Prostate gland (tissue), 2 donors: ENCODE measurements at regions not wholly inside any gene's neighbourhood (a gene's known extent, or its start where the extent isn't known, plus 50 kb on each side); places are given as distances from the start of the nearest gene placed in this dataset.

Experiments
- DNase-seq: peaks from one replicate; pipeline ENCODE4 v3.0.0-alpha.2; 2019; ENCODE audit warnings: low spot score
- H3K27ac ChIP-seq, 2 donors: fragments of 200-600 bp; sonication (generic); 2 replicates each; pipeline ENCODE4 v1.5.1; 2017 to 2019
- H3K27me3 ChIP-seq: fragments of 200-600 bp; sonication (generic); replicated peaks from 2 replicates; pipeline ENCODE4 v1.5.1; 2019; ENCODE audit not compliant: insufficient read depth
- H3K36me3 ChIP-seq, 2 donors: fragments of 200-600 bp; sonication (generic); 1 replicate in 1 of 2; 2 replicates in 1 of 2; pipeline versions ENCODE4 v1.5.1 to v1.8.1; 2017 to 2019
- H3K4me1 ChIP-seq: fragments of 200-600 bp; sonication (generic); replicated peaks from 2 replicates; pipeline ENCODE4 v1.5.1; 2019
- H3K4me3 ChIP-seq, 2 donors: fragments of 200-600 bp; sonication (generic); 2 replicates each; pipeline ENCODE4 v1.5.1; 2017 to 2019
- H3K9me3 ChIP-seq: fragments of 200-600 bp; sonication (generic); 2 replicates; pipeline ENCODE4 v1.5.1; 2017
- CTCF ChIP-seq, 4 experiments: fragments of 200-600 bp in 2 of 4; fragments of 450-650 bp in 2 of 4; sonication (generic) in 2 of 4; IDR thresholded peaks; 1 replicate in 3 of 4; 2 replicates in 1 of 4; pipeline ENCODE4 v1.5.1; 2016 to 2019; ENCODE audit warnings: antibody characterized with exemption in 4 of 4, mild to moderate bottlenecking in 2 of 4, moderate library complexity in 2 of 4
- POLR2A ChIP-seq: fragments of 450-650 bp; IDR thresholded peaks from one replicate; pipeline ENCODE4 v1.6.1; 2016; ENCODE audit warnings: antibody characterized with exemption, mild to moderate bottlenecking
- POLR2AphosphoS5 ChIP-seq: sonication (generic); formaldehyde crosslinking; IDR thresholded peaks from one replicate; pipeline ENCODE4 v1.6.1; 2017; ENCODE audit warnings: antibody characterized with exemption
- WGBS: methylation state at CpG from one replicate; pipeline ENCODE4 v1.1.5; 2018; 5-methylcytosine and 5-hydroxymethylcytosine counted together
- intact Hi-C: fragments of 100-400 bp; cut with DNase I; formaldehyde crosslinking; loops from one replicate; pipeline ENCODE4 v1.14.2; 2022

DNA sequence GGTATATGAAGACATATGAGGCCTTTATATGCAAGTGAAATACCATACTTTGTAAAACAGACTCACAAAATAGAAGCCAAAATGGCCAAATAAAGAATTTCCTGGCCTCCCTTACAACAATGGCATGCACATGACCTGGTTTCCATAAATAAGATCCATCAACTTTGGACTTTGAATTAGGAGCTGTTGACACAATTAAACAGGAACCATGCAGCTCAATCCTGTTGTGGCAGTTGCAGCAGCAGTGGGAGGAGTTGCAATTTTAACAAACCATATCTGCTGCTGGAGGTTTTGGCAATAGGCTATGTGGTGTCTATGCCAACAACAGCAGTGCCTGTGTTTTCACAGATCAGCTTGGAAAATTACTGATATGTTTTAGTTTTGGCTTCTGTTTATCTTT is 818.6 kb downstream of the FAM181B start:
- no peak for TF ChIP-seq POLR2AphosphoS5
- TF ChIP-seq CTCF (IDR thresholded peaks at IDR 0.05) = no peak
- TF ChIP-seq POLR2A = no peak

GRCh38 chr11:81913793-81914192 is 819.9 kb downstream of the FAM181B start:
- no peaks in the 10 kb centered on the region for H3K27me3 ChIP-seq
- no peak overlapping the region for H3K27ac ChIP-seq
- no peaks in the 10 kb centered on the region for H3K36me3 ChIP-seq
- TF ChIP-seq POLR2AphosphoS5 = no peak
- no peak for DNase-seq
- intact Hi-C loops = no loop called here
- no peaks in the 10 kb centered on the region for H3K9me3 ChIP-seq
- H3K4me1 ChIP-seq = no peaks in the 10 kb centered on the region
- H3K4me3 ChIP-seq = no peak overlapping the region
- 96% methylated on average over 1 of the region's 1 CpG for WGBS

More for the DNA sequence above, 818.6 kb downstream of the FAM181B start:
- Histone ChIP-seq H3K9me3 (no peaks in the 10 kb centered on the region), H3K4me1 (no peaks in the 10 kb centered on the region), H3K36me3 (no peaks in the 10 kb centered on the region), H3K27me3 (no peaks in the 10 kb centered on the region), H3K4me3 (no peak overlapping the region), H3K27ac (no peak overlapping the region)
- intact Hi-C loops = no loop called here
- DNase-seq = no peak

- no peaks in the 10 kb centered on the region for H3K4me1 ChIP-seq
- intact Hi-C loops = no loop called here
- H3K27me3 ChIP-seq = no peaks in the 10 kb centered on the region
- no peak overlapping the region for H3K27ac ChIP-seq
- no peaks in the 10 kb centered on the region for H3K9me3 ChIP-seq
- TF ChIP-seq POLR2A (no peak), POLR2AphosphoS5 (no peak), CTCF (IDR thresholded peaks at IDR 0.05) (no peak)
- WGBS = 57% methylated on average over 2 of the region's 2 CpGs
- H3K4me3 ChIP-seq = no peak overlapping the region
- no peaks in the 10 kb centered on the region for H3K36me3 ChIP-seq
- DNase-seq = no peak
Measured at GRCh38 chr11:81907996-81908395, 825.7 kb downstream of the FAM181B start.

DNA sequence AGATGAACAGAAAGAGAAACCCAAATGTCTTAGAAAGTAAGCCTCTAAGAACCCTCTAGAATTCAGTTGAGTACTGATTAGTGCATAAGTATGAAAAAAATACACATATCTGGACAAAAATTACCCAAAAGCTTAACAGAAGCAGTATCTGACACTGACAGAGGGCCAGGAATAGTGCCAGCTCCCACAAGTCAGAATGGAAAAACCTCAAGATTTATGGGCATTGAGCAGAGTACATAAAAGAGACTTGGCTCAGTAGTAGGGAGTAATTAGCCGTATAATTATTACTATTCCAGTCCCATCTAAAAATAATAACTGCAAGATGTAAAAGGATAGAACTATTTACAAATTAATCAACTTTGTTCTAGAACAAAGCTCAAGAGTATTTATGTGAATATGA is 834.5 kb downstream of the FAM181B start:
- no peaks in the 10 kb centered on the region for H3K9me3 ChIP-seq
- H3K27ac ChIP-seq = no peak overlapping the region
- H3K4me3 ChIP-seq = no peak overlapping the region
- H3K4me1 ChIP-seq = no peaks in the 10 kb centered on the region
- TF ChIP-seq POLR2AphosphoS5 = no peak
- TF ChIP-seq POLR2A = no peak
- no peak for TF ChIP-seq CTCF (IDR thresholded peaks at IDR 0.05)
- H3K27me3 ChIP-seq = no peaks in the 10 kb centered on the region
- intact Hi-C loops = no loop called here
- no peak for DNase-seq
- 13% methylated on average over 1 of the region's 1 CpG for WGBS
- H3K36me3 ChIP-seq = no peaks in the 10 kb centered on the region

DNA sequence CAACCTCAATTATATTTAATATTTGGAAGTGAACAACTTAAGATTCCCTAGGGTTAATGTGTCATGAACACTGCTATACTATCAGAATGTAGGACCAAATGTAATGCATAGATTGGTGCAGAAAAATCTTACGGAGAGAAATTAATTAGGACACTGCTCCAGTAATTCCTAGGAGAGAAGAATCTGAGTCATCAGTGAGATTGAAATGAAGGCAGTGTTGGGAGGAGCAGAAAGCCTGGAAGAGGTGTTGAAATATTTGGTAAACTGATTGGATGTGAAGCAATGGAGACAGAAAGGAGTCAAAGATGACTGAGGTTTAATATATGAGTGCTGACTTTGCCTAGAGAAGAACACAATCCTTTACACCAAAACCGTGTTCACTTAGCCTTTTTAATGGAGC is 836.0 kb downstream of the FAM181B start:
- H3K27ac ChIP-seq = no peak overlapping the region
- H3K4me3 ChIP-seq = no peak overlapping the region
- no peaks in the 10 kb centered on the region for H3K4me1 ChIP-seq
- 97% methylated on average over 2 of the region's 2 CpGs for WGBS
- intact Hi-C loops = no loop called here
- no peak for TF ChIP-seq POLR2AphosphoS5
- TF ChIP-seq POLR2A = no peak
- no peak for TF ChIP-seq CTCF (IDR thresholded peaks at IDR 0.05)
- H3K36me3 ChIP-seq = no peaks in the 10 kb centered on the region
- no peaks in the 10 kb centered on the region for H3K9me3 ChIP-seq
- DNase-seq = no peak
- no peaks in the 10 kb centered on the region for H3K27me3 ChIP-seq
